H1 (cell line): ENCODE measurements at regions not wholly inside any gene's neighbourhood (a gene's known extent, or its start where the extent isn't known, plus 50 kb on each side); places are given as distances from the start of the nearest gene placed in this dataset.

Experiments used
- ATF3 ChIP-seq: IDR thresholded peaks from 2 replicates; pipeline ENCODE4 v1.6.1; 2011; ENCODE audit warnings: low read depth, mild to moderate bottlenecking, low read length; ENCODE audit not compliant: insufficient read depth
- NANOG ChIP-seq: IDR thresholded peaks from 2 replicates; pipeline ENCODE4 v1.6.1; 2011; ENCODE audit warnings: low read length, low read depth, mild to moderate bottlenecking, inconsistent platforms; ENCODE audit not compliant: insufficient read depth, poor library complexity, severe bottlenecking
- SUZ12 ChIP-seq: fragments of 200-600 bp; sonication (generic); IDR thresholded peaks from 2 replicates; pipeline ENCODE4 v1.6.1; 2012; ENCODE audit warnings: mild to moderate bottlenecking, inconsistent platforms, low read length, moderate library complexity, mixed read lengths

GRCh38 chr11:114848027-114848426, 169.7 kb downstream of the NXPE2 start (continued):
- TF ChIP-seq NANOG (no peak), ATF3 (no peak), SUZ12 (no peak)
